ENCODE measurements at regions not wholly inside any gene's neighbourhood (a gene's known extent, or its start where the extent isn't known, plus 50 kb on each side); places are given as distances from the start of the nearest gene placed in this dataset.
A peak's percentile ranks its signal among the peaks of the same experiment; 100 is the strongest.
"Not testable (repeated sequence)": the region's sequence is repeated elsewhere in the genome, so short reads cannot be mapped to it uniquely, and the experiment has no call there.

DNA sequence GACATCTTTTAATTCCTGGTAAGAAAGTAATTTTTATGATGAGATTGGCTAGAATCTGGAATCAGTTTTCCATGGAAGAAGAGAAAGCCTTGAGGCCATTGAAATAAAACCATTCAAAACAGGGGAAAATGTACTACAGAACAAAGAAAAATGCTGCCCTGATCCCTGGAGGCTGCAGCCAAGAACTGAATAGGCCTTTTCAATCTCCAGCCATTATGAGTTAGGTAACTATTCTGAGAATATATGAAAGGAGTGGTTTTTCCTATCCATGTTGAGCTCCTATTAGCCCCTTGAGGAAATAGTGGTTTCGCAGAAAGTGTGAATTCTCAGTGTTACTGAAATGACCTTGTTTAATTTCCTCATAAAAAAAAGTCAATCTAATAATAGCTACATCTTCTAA, 408.5 kb upstream of the GRAMD2B start:
- H3K27ac ChIP-seq = no peak overlapping the region
- DNase-seq (ENCODE audit: low read depth, low spot score) = no peak

DNA sequence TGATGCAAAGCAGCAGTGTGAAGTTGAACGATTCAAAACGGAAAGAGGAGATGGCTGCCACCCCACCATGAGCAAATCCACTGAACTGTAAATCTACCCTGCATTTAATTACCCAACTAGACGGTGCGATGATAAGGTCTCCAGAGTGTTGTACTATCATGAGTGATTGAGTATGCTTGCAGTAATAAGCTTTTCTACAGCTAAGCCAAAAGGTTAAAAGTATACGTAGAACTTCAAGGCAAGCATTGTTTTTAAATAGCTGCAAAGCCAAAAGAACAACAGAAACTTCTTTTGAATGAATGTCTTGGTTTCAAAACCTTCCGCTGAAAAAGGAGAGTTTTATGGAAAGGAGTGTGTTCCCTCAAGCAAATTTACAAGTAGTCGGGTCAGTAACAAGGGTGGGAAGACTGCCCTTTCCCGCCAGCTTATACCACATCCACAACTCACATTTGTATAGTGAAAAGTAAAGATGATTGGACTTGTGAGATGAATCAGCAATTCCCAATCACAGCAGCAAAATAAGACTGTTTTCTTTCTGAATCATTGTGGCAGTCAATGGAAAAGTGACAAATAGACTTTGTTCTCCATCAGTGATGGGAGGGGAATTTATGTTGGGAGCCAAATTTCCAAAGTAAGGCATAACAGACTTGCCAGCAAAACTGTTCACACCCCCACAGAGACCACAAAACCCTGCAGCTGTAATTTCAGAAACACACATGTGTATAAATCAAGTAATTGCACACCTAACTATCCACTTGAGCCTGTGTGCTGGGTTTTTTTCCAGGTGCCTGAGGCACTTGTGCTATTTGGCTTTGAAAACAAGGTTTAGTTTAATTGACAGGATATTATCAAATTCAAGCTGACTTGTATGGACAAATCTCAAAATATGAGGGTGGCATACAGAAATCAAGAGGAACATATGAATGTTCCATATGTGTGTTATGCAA, 407.7 kb upstream of the GRAMD2B start:
- H3K27ac ChIP-seq = no peak overlapping the region
- DNase-seq (ENCODE audit: low read depth, low spot score) = peak; percentile 20

DNA sequence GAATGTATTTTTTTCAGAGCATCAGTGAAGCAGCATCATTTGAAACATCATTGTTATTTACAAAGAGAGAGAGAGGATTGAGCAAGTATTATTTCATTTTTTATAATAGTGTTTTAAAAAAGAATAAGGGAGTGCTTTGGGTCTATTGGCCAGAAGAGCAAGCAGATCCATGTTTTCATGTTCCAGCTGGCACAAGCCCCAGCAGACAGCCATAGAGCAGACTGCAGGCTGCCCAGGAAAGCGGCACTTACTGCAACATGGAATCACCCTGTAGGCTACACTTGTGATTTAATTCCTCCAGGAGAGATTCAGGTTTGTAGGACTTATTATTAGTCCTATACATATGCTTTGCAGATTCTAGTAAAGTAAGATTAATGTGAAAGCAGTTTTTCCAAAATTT, 407.0 kb upstream of the GRAMD2B start:
- H3K27ac ChIP-seq = no peak overlapping the region
- DNase-seq (ENCODE audit: low read depth, low spot score) = no peak

DNA sequence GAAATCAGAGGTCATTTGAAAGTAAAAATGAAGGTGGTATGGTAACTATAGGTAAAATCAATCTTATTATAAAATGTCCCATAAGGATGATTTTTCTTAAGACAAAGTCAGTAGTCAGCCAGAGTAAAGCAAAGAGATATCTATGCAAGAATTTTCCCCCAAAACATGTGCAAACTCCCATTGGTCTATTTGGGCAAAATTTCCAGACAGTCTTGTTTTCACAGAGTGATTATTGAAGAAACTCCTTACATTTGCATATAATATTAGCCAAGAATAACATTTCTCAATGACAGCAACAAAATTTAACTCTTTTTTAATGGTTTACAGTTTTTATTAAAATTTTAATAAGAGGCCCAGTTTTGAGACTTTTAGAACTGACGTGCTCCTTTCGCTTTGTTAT, 406.1 kb upstream of the GRAMD2B start:
- DNase-seq (ENCODE audit: low read depth, low spot score) = no peak

DNA sequence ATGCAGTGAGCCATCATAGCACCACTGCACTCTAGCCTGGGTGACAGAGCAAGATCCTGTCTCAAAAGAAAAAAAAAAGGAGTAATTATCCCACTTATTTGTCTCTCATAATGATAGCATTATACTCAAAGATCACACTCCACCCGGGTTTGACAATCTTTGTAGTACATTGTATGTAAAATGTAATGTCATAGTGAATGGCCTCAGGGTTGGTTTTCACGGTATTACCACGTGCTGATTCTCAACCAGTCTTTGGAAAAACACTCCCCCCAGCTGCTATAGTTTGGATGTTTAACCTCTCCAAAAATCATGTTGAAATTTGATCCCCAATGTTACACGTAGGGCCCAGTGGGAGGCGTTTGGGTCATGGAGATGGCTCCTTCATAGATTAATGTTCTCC, 402.4 kb upstream of the GRAMD2B start:
- H3K27ac ChIP-seq = no peak overlapping the region
- no peak for DNase-seq (ENCODE audit: low read depth, low spot score)

More for the DNA sequence above, 406.1 kb upstream of the GRAMD2B start:
- H3K27ac ChIP-seq = no peak overlapping the region

DNA sequence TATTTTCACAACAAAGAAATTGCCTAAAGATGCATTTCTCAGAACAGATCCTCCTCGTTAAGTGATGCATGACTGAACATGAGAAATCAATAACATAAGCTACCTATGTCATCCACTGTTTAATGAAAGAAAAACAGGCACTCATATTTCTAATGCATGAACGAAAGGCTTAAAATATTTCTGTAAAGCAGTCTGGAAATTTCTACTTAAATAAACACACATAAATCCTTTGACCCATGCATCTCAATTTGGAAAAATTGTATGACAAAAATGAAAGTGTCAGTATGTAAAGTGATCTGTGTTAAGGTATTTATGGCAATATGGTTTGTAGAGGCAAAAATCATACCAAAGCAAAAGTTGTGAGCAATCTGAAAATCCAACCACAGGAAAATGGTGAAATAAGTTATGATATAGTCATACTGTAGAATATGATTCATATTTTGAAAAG, 399.2 kb upstream of the GRAMD2B start:
- H3K27ac ChIP-seq = no peak overlapping the region
- DNase-seq (ENCODE audit: low read depth, low spot score) = no peak

DNA sequence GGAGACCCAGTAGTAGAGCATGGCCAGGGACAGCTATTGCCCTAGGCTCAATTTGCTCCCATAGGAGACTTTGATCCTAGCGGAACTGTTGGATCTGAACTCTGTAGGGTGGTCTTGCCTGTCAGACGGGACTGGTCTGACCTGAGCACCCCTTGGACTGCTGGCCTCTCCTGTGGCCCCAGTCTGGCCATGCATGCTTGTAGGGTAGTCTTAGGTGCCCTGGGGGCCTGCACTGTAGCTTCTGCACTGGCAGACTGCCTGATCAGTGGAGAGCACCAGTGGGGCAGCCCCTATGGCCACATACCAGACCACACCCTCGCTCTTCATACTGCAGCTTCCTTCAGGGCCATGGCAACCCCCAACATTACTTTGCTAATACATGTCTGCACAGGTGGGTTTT, 396.1 kb upstream of the GRAMD2B start:
- no peak overlapping the region for H3K27ac ChIP-seq
- DNase-seq (ENCODE audit: low read depth, low spot score) = no peak

DNA sequence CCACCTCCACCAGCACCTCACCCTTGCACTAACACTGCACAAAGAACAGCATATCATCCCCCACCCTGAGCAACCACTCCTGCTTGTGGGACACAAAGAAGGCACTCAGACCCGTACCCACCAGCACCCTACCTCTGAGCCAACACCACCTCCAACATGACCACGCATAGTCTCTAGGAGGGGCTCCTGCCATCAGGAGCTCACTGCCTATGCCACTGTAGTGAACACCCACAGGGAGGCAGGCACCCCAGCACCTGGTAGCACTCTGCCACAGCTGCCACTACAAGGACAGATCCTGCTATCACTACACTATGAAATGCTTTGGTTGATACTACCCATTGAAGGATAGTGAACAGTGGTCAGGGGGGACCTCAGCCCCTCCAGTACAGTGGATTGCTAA, 395.6 kb upstream of the GRAMD2B start:
- no peak overlapping the region for H3K27ac ChIP-seq
- DNase-seq (ENCODE audit: low read depth, low spot score) = no peak

DNA sequence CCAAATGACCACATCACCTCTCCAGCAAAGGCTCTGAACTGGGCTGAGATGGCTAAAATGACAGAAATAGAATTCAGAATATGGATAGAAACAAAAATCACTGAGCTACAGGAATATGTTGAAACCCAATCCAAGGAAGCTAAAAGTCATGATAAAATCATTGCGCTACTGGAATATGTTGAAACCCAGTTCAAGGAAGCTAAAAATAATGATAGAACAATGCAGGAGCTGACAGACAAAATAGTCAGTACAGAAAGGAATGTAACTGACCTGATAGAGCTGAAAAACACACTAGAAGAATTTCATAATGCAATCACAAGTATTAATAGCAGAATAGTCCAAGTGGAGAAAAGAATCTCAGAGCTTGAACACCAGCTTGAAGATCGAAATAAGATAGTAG, 394.9 kb upstream of the GRAMD2B start:
- H3K27ac ChIP-seq = no peak overlapping the region
- DNase-seq (ENCODE audit: low read depth, low spot score) = no peak

DNA sequence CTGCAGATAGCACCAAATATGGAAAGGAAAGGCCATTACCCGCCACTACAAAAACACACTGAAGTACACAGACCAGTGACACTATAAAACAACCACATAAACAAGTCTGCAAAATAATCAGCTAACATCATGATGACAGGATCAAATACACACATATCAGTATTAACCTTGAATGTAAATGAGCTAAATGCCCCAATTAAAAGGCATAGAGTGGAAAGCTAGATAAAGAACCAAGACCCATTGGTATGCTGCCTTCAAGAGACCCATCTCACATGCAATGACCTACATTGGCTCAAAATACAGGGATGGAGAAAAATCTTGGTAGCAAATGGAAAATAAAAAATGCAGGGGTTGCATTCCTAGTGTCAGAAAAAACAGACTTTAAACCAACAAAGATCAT, 393.9 kb upstream of the GRAMD2B start:
- not testable (repeated sequence) for DNase-seq (ENCODE audit: low read depth, low spot score)

DNA sequence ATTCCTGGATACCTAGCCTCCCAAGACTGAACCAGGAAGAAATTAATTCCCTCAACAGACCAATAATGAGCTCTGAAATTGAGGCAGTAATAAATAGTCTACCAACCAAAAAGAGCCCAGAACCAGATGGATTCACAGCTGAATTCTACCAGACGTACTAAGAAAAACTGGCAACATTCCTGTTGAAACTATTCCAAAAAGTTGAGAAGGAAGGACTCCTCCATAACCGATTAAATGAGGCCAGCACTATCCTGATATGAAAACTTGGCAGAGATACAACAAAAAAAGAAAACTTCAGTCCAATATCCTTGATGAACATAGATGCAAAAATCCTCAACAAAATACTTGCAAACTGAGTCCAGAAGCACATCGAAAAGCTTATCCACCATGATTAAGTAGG, 392.5 kb upstream of the GRAMD2B start:
- DNase-seq (ENCODE audit: low read depth, low spot score) = no peak
- H3K27ac ChIP-seq = no peak overlapping the region

More for the DNA sequence above, 393.9 kb upstream of the GRAMD2B start:
- H3K27ac ChIP-seq = not testable (repeated sequence)

DNA sequence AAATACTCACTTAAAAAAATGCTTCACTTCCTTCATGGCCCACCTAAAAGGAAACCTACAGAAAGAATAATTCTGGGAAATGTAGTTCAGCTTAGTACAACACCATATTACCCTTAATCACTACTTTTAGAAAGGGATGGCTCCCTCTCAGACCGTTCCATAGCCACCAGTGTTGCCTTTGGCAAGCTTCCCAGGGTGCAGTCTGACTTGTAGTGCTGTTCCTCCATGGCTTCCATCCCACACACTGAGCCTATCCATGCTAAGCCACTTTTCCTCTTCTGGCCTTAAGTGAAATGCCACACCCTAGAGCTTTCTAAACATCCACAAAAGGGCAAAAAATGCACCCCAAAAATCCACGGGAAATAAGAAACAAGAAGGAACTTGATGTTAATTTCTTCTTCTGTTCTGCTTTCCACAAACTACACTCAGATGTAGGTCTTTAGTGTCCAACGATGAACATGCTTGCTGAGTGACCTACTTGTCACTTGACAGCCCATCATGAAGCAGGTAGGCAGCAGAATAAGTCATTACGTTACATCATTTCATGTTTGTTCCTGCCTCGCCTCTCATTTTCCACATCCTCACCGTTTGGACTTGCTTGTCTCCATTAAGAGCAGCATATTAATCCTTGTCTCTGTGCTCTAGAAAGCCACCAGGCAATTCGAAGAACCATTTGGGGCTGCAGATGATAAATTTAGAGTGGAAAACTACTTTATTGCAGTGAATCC, 391.1 kb upstream of the GRAMD2B start:
- no peak for DNase-seq (ENCODE audit: low read depth, low spot score)
- no peak overlapping the region for H3K27ac ChIP-seq

DNA sequence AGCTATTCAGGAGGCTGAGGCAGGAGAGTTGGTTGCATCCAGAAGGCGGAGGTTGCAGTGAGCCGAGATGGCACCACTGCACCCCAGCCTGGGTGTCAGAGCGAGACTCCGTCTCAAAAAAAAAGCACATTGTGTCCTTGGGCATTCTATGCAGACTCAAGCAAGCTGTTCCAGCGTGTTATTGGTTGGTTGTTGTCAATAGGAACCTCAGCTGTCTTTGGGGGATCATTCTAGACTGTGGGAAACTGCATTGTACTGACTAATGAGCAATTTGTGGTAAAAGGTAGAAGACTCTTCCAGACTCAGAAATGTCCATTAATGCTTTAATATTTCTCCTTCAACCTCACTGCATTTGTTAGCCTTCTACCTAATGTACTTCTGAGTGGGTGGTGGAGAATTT, 379.5 kb upstream of the GRAMD2B start:
- DNase-seq (ENCODE audit: low read depth, low spot score) = no peak
- no peak overlapping the region for H3K27ac ChIP-seq

DNA sequence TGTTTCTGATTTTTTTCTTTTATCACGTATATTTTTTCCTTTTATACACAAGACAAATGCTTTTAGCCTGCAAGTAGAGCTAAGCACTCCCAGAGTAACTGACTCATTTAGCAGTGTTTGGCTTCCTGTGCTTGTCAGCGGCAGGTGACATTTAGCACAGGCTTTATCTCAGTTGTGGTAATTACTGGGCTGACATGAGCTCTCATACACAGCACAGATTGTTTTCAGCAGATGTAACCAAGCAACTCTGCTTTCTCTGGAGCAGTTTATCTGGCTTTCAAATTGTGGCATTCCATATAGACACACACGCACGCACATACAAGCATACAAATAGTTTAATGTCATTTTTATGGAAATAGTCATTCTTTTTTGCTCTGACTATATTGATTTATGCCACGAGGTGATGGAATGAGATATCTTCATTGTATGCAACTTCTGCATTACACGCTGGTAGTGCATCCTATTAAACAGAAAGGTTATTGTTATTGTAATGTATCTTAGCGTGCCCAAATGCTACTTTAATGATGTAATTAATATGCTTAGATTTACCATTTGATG, 379.0 kb upstream of the GRAMD2B start:
- DNase-seq (ENCODE audit: low read depth, low spot score) = peak; percentile 34
- H3K27ac ChIP-seq = no peak overlapping the region

DNA sequence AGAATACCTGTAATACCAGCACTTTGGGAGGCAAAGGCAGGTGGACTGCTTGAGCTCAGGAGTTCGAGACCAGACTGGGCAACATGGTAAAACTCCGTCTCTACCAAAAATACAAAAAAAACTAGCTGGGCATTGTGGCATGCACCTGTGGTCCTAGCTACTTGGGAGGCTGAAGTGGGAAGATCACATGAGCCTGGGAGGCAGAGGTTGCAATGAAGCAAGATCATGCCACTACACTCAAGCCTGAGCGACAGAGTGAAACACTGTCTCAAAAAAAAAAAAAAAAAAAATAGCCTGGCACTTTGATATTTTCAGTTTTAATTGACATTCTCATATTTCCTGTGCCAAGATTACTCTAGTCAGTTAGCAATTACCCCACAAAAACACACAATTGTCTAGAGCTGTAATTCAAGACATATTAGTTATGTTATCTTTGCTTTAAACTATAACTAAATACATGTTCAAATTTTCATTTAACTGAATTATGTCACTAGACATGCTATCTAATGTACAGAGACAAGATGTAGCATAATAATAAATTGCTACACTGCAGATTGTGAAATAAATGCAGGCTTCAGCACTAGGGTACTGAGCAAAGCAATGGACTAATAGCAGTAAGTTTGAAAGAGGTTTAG, 378.2 kb upstream of the GRAMD2B start:
- DNase-seq (ENCODE audit: low read depth, low spot score) = no peak
- H3K27ac ChIP-seq = no peak overlapping the region

DNA sequence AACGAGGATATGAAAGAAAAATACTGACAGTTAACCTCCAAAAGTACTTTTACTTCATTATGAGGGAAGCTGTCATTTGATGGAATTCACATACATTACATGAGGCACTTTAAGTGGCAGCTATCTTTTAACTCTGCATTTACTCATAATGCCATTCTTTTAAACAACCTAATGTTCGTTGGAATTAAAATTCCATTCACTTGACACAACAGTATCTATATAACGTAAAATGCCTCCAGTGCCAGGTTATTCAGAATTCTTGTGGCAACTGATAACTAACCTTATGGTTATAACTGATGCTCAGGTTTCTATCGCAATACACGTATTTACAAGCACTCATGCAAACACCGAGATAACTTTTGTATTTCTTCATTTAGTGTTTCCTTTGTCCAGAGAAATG, 376.9 kb upstream of the GRAMD2B start:
- no peak for DNase-seq (ENCODE audit: low read depth, low spot score)
- H3K27ac ChIP-seq = no peak overlapping the region

DNA sequence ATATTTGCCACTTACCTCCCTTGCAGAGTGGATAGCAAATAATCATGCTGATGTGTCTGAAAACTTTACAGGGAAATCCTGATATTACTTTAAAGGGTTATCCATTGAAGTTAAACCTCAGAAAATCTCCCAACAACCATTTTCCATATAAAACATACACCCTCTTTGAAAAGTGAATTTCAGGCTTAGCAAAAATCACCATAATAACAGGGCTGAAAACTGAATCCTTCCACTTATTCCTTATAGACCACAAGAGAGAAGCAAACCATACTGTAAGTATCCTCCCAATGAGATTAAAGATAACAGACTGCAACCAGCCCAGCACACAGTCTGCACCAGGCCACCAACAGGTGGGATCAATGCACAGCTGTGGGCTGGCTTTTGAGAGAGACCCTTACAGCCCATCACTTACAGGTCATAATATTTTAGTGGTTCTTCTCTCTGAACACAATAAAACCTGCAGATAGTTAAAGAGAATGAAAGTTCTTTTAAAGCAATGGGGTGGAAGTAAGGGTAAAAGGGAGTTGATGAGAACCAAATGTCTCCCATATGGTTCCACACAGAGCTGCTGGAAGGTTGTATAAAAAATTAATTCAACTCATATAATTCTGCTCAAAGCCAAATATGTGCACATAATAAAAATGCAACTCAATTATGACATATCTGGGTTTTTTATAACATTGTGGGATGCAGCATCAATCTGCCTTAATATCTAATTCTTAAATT, 376.2 kb upstream of the GRAMD2B start:
- DNase-seq (ENCODE audit: low read depth, low spot score) = no peak
- no peak overlapping the region for H3K27ac ChIP-seq

DNA sequence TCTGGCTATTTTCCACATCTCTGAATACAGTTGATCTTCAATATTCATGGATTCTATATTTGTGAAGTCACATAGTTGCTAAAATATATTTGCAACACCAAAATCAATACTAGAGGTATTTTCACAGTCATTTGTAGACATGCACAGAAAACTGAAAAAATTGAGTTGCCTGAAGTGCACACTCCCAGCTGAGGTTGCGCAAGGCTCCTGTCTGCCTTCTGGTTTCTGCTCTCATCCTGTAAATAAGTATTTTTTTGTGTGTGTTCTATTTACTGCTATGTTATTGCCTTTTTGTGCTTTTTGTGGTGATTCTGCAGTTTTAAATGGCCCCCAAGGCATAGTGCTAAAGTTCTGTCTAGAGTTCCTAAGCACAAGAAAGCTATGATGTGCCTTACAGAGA, 371.1 kb upstream of the GRAMD2B start:
- no peak for DNase-seq (ENCODE audit: low read depth, low spot score)
- no peak overlapping the region for H3K27ac ChIP-seq

DNA sequence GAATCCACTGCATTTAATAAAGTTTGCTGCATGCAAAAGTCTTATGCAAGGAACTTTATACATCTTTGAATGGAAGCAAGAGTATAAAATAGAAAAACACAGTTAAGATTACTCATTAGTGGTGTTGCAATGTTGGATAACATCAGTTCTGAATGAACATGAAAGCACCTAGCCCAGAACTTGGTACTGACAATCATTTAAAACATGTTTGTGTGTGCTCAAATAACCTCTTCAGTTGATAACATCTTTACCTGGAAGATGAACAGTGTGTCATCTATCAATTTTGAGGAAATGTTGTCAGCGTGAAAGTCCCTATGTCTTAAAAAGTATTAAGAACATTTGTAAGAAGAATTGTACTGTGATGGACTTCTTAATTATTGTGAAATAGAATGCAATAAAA, 370.4 kb upstream of the GRAMD2B start:
- H3K27ac ChIP-seq = no peak overlapping the region
- no peak for DNase-seq (ENCODE audit: low read depth, low spot score)

DNA sequence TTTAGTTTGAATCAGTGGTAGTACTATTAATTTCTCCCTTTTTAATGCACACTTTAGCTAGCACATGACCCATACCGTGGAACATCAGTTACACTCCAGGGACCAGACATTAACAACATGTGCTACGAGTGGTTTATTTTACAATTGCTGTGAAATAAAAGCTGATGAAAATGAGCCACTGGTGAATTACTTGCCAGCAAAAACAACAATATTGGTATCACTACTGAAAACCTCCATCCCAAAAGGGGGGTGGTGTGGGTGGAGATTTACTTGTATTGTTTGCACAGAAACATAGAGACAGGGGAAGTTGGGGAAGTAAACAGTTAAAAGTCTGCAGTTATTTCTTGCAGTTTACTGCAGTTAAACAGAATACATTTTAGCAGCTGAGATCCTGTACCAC, 369.6 kb upstream of the GRAMD2B start:
- DNase-seq (ENCODE audit: low read depth, low spot score) = no peak

More for the DNA sequence above, 369.6 kb upstream of the GRAMD2B start:
- H3K27ac ChIP-seq = no peak overlapping the region
